C4-2B (cell line): ENCODE measurements at regions not wholly inside any gene's neighbourhood (a gene's known extent, or its start where the extent isn't known, plus 50 kb on each side); places are given as distances from the start of the nearest gene placed in this dataset.

Experiments used
- ZFX ChIP-seq: fragments of 450-650 bp; IDR thresholded peaks from 2 replicates; pipeline ENCODE4 v1.6.1; 2017
- TF ChIP-seq, protein P1 (sequence below): fragments of 450-650 bp; conservative IDR thresholded peaks from 2 replicates; pipeline ENCODE4 v1.5.1; 2017; ENCODE audit warnings: mild to moderate bottlenecking

DNA sequence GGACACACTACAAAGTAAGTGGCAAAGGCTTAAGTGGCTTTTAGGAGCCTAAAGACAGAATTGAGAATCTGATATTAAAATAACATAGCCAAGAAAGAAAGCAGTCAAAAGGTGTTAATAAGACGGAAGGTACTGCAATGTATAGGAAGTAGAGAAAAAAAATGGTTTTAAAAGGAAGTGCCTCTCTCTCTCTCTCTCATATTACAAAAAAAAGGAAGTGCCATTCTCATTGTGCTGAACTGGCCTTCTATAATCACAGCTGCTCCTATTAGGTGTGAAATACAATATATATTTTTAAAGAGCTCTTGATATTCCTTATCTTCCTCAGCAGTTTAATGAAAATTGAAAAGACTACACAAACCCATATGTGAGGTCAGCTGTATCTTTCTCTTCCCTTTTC, 199.4 kb upstream of the NPVF start:
- TF ChIP-seq, protein P1, sequence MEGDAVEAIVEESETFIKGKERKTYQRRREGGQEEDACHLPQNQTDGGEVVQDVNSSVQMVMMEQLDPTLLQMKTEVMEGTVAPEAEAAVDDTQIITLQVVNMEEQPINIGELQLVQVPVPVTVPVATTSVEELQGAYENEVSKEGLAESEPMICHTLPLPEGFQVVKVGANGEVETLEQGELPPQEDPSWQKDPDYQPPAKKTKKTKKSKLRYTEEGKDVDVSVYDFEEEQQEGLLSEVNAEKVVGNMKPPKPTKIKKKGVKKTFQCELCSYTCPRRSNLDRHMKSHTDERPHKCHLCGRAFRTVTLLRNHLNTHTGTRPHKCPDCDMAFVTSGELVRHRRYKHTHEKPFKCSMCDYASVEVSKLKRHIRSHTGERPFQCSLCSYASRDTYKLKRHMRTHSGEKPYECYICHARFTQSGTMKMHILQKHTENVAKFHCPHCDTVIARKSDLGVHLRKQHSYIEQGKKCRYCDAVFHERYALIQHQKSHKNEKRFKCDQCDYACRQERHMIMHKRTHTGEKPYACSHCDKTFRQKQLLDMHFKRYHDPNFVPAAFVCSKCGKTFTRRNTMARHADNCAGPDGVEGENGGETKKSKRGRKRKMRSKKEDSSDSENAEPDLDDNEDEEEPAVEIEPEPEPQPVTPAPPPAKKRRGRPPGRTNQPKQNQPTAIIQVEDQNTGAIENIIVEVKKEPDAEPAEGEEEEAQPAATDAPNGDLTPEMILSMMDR: no peak
- TF ChIP-seq ZFX: no peak
